HEK293T (cell line): ENCODE measurements at regions not wholly inside any gene's neighbourhood (a gene's known extent, or its start where the extent isn't known, plus 50 kb on each side); places are given as distances from the start of the nearest gene placed in this dataset.

ENCODE experiments used
- CTCF ChIA-PET: fragments of 350-600 bp; formaldehyde crosslinking; extraction: SDS; loops from one replicate; lab custom pipeline; 2021; ENCODE audit warnings: antibody characterized with exemption, inconsistent platforms; lab: Yijun Ruan, JAX
- POLR2A ChIA-PET: fragments of 350-600 bp; formaldehyde crosslinking; extraction: SDS; loops from one replicate; lab custom pipeline; 2020; ENCODE audit warnings: antibody characterized with exemption, inconsistent platforms; lab: Yijun Ruan, JAX
- DNase-seq: peaks from one replicate; pipeline ENCODE4 v3.0.0; 2012; ENCODE audit warnings: mixed read lengths; ENCODE audit errors: extremely low spot score
- ARNT ChIP-seq: fragments of 450-650 bp; IDR thresholded peaks from 2 replicates; pipeline ENCODE4 v1.6.1; 2017; ENCODE audit warnings: mild to moderate bottlenecking
- BHLHE40 ChIP-seq: fragments of 450-650 bp; IDR thresholded peaks from 2 replicates; pipeline ENCODE4 v1.6.1; 2016; ENCODE audit warnings: mild to moderate bottlenecking, moderate library complexity, borderline replicate concordance
- CTBP1 ChIP-seq: fragments of 450-650 bp; IDR thresholded peaks from 2 replicates; pipeline ENCODE4 v1.6.1; 2016; ENCODE audit warnings: borderline replicate concordance
- ELF4 ChIP-seq: fragments of 450-650 bp; IDR thresholded peaks from 2 replicates; pipeline ENCODE4 v1.6.1; 2017; ENCODE audit warnings: antibody characterized with exemption
- FOXA1 ChIP-seq: fragments of 450-650 bp; IDR thresholded peaks from 2 replicates; pipeline ENCODE4 v1.6.1; 2016; ENCODE audit warnings: mild to moderate bottlenecking
- FOXK2 ChIP-seq: fragments of 450-650 bp; IDR thresholded peaks from 2 replicates; pipeline ENCODE4 v1.6.1; 2016; ENCODE audit warnings: mild to moderate bottlenecking
- FOXM1 ChIP-seq: fragments of 450-650 bp; IDR thresholded peaks from 2 replicates; pipeline ENCODE4 v1.6.1; 2017; ENCODE audit warnings: mild to moderate bottlenecking, borderline replicate concordance
- HDGF ChIP-seq: fragments of 450-650 bp; IDR thresholded peaks from 2 replicates; pipeline ENCODE4 v1.6.1; 2017; ENCODE audit warnings: antibody characterized with exemption, borderline replicate concordance
- L3MBTL2 ChIP-seq: fragments of 450-650 bp; conservative IDR thresholded peaks from 2 replicates; pipeline ENCODE4 v1.6.1; 2016; ENCODE audit warnings: mild to moderate bottlenecking
- LEF1 ChIP-seq: fragments of 450-650 bp; IDR thresholded peaks from 2 replicates; pipeline ENCODE4 v1.6.1; 2017; ENCODE audit warnings: mild to moderate bottlenecking, borderline replicate concordance
- NFRKB ChIP-seq: fragments of 450-650 bp; IDR thresholded peaks from 2 replicates; pipeline ENCODE4 v1.6.1; 2016; ENCODE audit warnings: mild to moderate bottlenecking, moderate library complexity
- PKNOX1 ChIP-seq: fragments of 450-650 bp; IDR thresholded peaks from 2 replicates; pipeline ENCODE4 v1.6.1; 2016
- SP1 ChIP-seq: fragments of 450-650 bp; IDR thresholded peaks from 2 replicates; pipeline ENCODE4 v1.6.1; 2017
- SUZ12 ChIP-seq: fragments of 450-650 bp; IDR thresholded peaks from 2 replicates; pipeline ENCODE4 v1.6.1; 2016; ENCODE audit warnings: mild to moderate bottlenecking
- TARDBP ChIP-seq: fragments of 450-650 bp; IDR thresholded peaks from 2 replicates; pipeline ENCODE4 v1.6.1; 2016
- ZNF384 ChIP-seq: fragments of 450-650 bp; IDR thresholded peaks from 2 replicates; pipeline ENCODE4 v1.6.1; 2016

- ChIA-PET CTCF (no interaction called here), POLR2A (no interaction called here)
- no peak for TF ChIP-seq TARDBP
- TF ChIP-seq PKNOX1: no peak
- TF ChIP-seq FOXA1: no peak
- TF ChIP-seq NFRKB: no peak
- no peak for TF ChIP-seq HDGF
- TF ChIP-seq ZNF384: no peak
- no peak for TF ChIP-seq ELF4
- TF ChIP-seq SUZ12: no peak
- TF ChIP-seq LEF1: no peak
- TF ChIP-seq L3MBTL2: no peak
- TF ChIP-seq FOXM1: no peak
- no peak for TF ChIP-seq FOXK2
- no peak for TF ChIP-seq BHLHE40
- no peak for TF ChIP-seq ARNT
- no peak for TF ChIP-seq CTBP1
- no peak for TF ChIP-seq SP1
- no peak for DNase-seq
These were observed 533.7 kb upstream of the CHAC2 start for GRCh38 chr2:53233759-53234547.

GRCh38 chr2:53231908-53232307, 535.7 kb upstream of the CHAC2 start:
- ChIA-PET CTCF (no interaction called here), POLR2A (no interaction called here)
- TF ChIP-seq FOXK2 (no peak), HDGF (no peak), PKNOX1 (no peak), LEF1 (no peak)
- DNase-seq: no peak

- DNase-seq: no peak
- ChIA-PET CTCF (no interaction called here), POLR2A (no interaction called here)
- TF ChIP-seq LEF1 (no peak), NFRKB (no peak)
These were observed 536.9 kb upstream of the CHAC2 start for GRCh38 chr2:53230691-53231090.

GRCh38 chr2:53227535-53227934, 540.1 kb upstream of the CHAC2 start:
- no peak for DNase-seq
- POLR2A ChIA-PET: no interaction called here
- TF ChIP-seq FOXA1 (no peak), CTBP1 (no peak), ARNT (no peak), SUZ12 (no peak), HDGF (no peak)
- CTCF ChIA-PET: no interaction called here

GRCh38 chr2:53220969-53221368, 546.6 kb upstream of the CHAC2 start:
- DNase-seq: no peak
- POLR2A ChIA-PET: no interaction called here
- TF ChIP-seq SUZ12 (no peak), TARDBP (no peak), FOXM1 (no peak), ELF4 (no peak), FOXA1 (no peak), L3MBTL2 (no peak)
- CTCF ChIA-PET: no interaction called here

GRCh38 chr2:53217250-53217649, 550.4 kb upstream of the CHAC2 start:
- ChIA-PET CTCF (no interaction called here), POLR2A (no interaction called here)
- no peak for DNase-seq
- TF ChIP-seq NFRKB (no peak), PKNOX1 (no peak), LEF1 (no peak), ELF4 (no peak), TARDBP (no peak), BHLHE40 (no peak), L3MBTL2 (no peak), SUZ12 (no peak), CTBP1 (no peak), SP1 (no peak), HDGF (no peak), FOXM1 (no peak), ZNF384 (no peak), FOXA1 (no peak)

- TF ChIP-seq SP1 (no peak), FOXK2 (no peak), SUZ12 (no peak), TARDBP (no peak), CTBP1 (no peak), HDGF (no peak), FOXM1 (no peak), ZNF384 (no peak), ARNT (no peak)
- ChIA-PET CTCF (no interaction called here), POLR2A (no interaction called here)
- no peak for DNase-seq
These were observed 550.8 kb upstream of the CHAC2 start for GRCh38 chr2:53216805-53217204.
